ENCODE measurements at regions not wholly inside any gene's neighbourhood (a gene's known extent, or its start where the extent isn't known, plus 50 kb on each side); places are given as distances from the start of the nearest gene placed in this dataset.

DNA sequence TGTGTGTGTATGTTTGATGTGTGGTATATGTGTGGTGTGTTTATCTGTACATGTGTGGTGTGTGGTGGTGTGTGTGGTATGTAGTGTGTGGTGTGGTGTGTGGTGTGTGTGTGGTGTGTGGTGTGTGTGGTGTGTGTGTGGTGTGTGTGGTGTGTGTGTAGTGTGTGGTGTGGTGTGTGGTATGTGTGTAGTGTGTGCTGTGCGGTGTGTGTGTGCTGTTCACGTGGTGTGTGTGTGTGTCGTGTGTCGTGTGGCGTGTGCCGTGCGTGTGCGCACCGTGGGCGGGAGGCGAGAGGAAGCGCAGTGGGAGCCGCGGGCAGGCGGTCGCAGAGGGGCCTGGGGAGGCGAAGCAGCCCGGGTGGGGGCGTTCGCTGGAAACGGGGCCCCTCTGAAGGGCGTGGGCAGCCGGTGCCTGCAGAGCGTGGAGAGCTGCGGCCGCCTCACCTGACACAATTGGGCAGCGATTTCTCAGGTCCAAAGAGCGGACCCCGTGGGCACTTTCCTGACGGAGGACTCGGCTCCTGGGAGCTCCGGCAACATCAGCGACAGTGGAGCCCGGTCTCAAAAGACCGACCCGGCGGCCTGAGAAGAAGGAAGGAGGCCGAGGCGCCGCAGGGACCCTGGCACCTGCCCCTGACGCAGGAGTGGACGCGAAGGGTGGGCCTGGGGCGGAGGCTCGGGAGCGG, 741.1 kb upstream of the SALL3 start:
- H3K4me3 Mint-ChIP-seq = no peak overlapping the region
- H3K27me3 Mint-ChIP-seq = peaks cover 5% of the 10 kb centered on the region
- peaks cover 5% of the 10 kb centered on the region for H3K4me1 Mint-ChIP-seq
- no peak overlapping the region for H3K27ac Mint-ChIP-seq
- peaks cover 8% of the 10 kb centered on the region for H3K9me3 Mint-ChIP-seq
- H3K36me3 Mint-ChIP-seq (ENCODE audit: low read depth) = no peaks in the 10 kb centered on the region
- no peak for ATAC-seq (replicated peaks)

DNA sequence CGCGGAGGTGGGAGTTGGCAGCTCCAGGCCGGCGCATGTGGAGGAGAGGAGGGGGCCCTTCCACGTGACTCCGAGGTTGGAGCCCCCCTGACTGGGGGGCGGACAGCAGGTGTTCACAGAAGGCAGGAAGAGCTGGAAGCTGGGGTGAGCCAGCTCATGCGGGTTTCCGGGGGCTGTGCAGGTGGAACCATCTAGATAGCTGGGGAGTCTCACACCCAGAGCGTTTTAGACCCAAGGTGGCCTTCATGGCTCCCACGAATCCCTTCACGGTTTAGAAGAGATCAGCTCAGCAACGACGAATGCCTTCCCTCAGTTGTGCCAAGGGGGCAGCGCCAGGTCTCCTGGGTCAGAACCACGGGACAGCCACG, 740.5 kb upstream of the SALL3 start:
- Mint-ChIP-seq H3K27ac (no peak overlapping the region), H3K36me3 (ENCODE audit: low read depth) (no peaks in the 10 kb centered on the region), H3K27me3 (peaks cover 5% of the 10 kb centered on the region), H3K9me3 (peaks cover 8% of the 10 kb centered on the region), H3K4me1 (peaks cover 5% of the 10 kb centered on the region), H3K4me3 (no peak overlapping the region)
- no peak for ATAC-seq (replicated peaks)

DNA sequence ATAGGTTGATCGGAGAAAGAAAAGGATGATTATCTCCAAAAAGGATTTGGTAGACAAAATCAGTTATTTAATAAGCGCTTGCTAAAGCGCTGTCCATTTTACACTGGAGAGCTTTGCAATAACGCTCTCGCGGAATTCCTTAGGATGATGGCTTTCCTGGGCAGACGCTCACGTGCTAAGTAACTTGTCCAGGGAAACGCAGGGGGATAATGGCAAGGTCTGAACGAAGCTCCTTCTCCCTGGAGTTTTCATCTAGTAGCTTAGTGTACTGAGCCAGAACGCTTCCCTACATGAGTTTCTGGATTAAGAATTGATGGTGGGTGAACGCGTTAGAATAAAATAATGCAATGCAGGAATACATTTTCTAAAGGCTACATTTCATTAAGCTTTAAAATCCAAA, 739.5 kb upstream of the SALL3 start:
- no peak for ATAC-seq (replicated peaks)
- peaks cover 5% of the 10 kb centered on the region for H3K4me1 Mint-ChIP-seq

DNA sequence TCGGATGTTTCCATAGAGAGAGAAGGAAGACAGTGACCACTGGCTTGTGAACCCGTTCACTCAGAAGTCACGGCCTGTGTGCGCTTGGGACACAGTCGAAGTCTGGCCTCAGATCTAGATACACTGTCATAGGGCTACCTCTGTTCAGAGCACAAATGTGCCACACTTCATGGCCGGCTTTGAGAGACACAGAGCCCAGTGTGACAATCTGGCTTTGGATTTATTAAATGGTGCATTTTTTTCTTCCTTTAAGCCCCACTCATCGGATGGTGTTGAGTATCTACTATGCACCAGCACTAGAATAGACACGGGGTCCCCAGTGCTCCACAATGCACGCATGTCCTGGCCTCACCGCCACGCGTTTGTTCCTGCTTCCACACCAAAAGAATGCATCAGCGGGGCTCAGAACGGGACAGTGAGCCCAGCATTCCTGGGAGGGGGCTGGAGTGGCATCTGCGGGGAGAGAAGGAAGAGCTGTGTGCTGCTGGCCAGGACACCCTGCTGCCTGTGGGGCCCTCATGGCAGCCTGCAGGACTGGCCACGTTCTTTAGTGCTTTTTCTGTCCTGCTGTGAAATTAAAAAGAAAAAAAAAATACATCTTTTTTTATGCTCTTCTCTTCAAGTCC, 738.9 kb upstream of the SALL3 start:
- no peak for ATAC-seq (replicated peaks)
- no peak overlapping the region for H3K27ac Mint-ChIP-seq
- H3K9me3 Mint-ChIP-seq = peaks cover 5% of the 10 kb centered on the region
- no peak overlapping the region for H3K4me3 Mint-ChIP-seq
- H3K4me1 Mint-ChIP-seq = peaks cover 5% of the 10 kb centered on the region
- no peaks in the 10 kb centered on the region for H3K36me3 Mint-ChIP-seq (ENCODE audit: low read depth)
- no peaks in the 10 kb centered on the region for H3K27me3 Mint-ChIP-seq

More for the DNA sequence above, 739.5 kb upstream of the SALL3 start:
- no peak overlapping the region for H3K4me3 Mint-ChIP-seq
- H3K9me3 Mint-ChIP-seq = peaks cover 8% of the 10 kb centered on the region
- H3K27me3 Mint-ChIP-seq = peaks cover 5% of the 10 kb centered on the region
- no peak overlapping the region for H3K27ac Mint-ChIP-seq
- H3K36me3 Mint-ChIP-seq (ENCODE audit: low read depth) = no peaks in the 10 kb centered on the region

DNA sequence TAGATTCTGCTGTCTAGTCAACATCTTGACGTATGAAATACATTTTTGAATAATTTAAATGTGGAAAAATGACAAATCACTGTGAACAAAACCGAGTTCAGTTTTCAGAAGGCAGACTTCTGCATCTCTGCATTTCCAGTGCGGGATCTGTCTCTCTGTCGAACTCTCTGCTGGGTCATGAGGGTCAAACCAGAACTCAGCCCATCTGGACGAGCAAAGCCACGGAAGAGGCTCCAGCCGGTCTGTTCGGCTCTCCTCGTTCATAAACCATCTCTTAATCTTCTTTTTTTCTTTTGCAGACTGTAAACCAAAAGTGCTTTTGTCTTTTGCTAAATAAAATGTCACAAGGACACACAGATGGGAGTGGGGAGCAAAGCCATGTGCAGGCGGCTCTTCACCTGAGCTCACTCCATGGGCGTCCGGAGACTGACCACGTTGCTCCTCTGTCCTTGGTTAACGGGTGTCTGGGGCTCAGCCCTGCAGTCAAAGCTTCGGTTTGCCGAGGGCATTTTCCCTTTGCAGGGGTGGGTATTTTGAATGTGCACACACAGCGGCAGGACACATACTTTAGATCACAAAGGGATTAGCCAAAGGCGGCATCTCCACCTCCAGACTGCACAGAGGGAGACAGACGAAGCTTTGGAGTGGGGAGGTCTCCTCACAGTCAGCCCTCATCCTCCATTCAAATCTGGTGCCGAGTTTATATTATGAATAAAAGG, 737.9 kb upstream of the SALL3 start:
- no peak overlapping the region for H3K27ac Mint-ChIP-seq
- H3K36me3 Mint-ChIP-seq (ENCODE audit: low read depth) = no peaks in the 10 kb centered on the region
- no peaks in the 10 kb centered on the region for H3K27me3 Mint-ChIP-seq
- no peak for ATAC-seq (replicated peaks)
- H3K4me1 Mint-ChIP-seq = peaks cover 5% of the 10 kb centered on the region
- peaks cover 5% of the 10 kb centered on the region for H3K9me3 Mint-ChIP-seq
- H3K4me3 Mint-ChIP-seq = no peak overlapping the region

DNA sequence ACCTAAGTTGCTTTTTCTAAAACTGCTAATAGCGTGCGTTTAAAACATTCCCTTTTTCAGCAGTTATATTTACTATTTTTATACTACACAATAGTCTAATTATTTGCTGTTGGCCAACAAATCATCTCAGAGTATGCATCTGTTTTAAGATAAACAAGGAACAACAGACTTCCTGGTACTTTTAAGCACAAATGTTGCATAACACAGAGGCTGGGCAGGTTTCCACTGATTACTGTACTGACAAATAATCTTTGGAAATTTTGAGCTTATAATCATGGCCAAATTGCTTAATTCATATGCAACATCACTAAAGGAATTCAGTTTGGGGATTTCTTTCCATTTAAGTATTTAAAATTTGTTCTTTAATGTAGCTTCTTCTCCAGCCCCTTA, 737.4 kb upstream of the SALL3 start:
- Mint-ChIP-seq H3K4me1 (peaks cover 5% of the 10 kb centered on the region), H3K4me3 (no peak overlapping the region), H3K9me3 (peaks cover 5% of the 10 kb centered on the region), H3K27ac (no peak overlapping the region), H3K36me3 (ENCODE audit: low read depth) (no peaks in the 10 kb centered on the region), H3K27me3 (no peaks in the 10 kb centered on the region)
- ATAC-seq (replicated peaks) = no peak

DNA sequence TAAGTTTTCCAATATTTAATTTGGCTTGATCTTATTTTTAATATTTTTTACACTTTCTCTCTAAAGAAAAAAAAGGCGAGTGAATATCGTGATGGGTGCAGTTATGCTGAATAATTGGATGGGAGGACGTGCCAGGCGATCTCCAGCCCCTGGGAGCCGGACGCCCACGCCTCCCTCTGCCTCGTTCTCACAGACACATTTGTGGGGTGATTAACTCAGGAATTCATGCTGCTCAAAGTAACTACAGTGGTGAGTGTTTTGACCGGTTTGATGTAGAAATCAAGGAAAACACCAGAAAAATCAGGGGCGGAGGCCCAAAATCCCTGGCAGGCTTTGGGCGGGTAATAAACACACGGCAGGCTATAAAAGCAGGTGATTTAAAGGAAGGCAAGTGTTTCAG, 736.8 kb upstream of the SALL3 start:
- ATAC-seq (replicated peaks) = no peak
- Mint-ChIP-seq H3K27me3 (no peaks in the 10 kb centered on the region), H3K36me3 (ENCODE audit: low read depth) (no peaks in the 10 kb centered on the region), H3K4me1 (peaks cover 5% of the 10 kb centered on the region), H3K9me3 (peaks cover 5% of the 10 kb centered on the region), H3K27ac (no peak overlapping the region), H3K4me3 (no peak overlapping the region)

DNA sequence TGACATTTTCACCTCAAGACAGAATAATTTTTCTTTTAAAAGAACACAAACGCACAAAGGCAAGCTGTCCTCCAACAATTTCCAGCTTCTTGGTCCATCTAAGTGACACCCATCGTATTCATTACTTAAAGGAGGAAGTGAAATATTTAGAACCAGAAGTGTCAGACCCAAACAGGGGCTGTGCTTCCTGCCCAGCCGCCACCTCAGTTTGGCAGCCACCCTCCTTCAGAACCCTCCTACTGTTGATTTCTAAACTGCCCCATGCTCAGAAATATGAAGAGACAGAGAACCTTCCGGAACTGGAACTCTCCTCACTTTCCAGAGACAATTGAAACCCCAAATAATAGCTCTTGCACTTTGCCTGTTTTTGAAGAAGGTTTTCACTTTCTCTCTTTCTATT, 734.8 kb upstream of the SALL3 start:
- no peaks in the 10 kb centered on the region for H3K4me1 Mint-ChIP-seq
- H3K27me3 Mint-ChIP-seq = no peaks in the 10 kb centered on the region
- H3K27ac Mint-ChIP-seq = no peak overlapping the region
- ATAC-seq (replicated peaks) = no peak
- no peaks in the 10 kb centered on the region for H3K9me3 Mint-ChIP-seq
- no peak overlapping the region for H3K4me3 Mint-ChIP-seq
- no peaks in the 10 kb centered on the region for H3K36me3 Mint-ChIP-seq (ENCODE audit: low read depth)

DNA sequence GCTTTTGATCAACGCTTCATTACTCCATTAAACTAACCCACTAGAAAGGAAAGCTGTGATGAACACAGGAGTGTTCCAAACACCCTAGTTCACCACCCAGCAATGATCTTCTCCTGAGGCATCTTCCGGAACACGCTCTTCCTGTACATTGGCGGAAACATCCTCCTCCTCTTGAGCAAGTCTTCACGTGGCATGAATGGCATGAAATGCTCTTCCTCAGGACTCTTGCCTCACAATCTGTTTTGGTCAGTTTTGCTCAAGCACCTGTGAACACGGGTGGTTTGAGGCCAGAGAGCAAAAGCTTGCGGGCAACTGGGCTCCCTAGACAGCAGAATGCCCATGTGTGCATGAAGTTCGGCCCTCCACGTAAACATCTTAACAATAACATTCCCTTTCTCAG, 734.2 kb upstream of the SALL3 start:
- no peak overlapping the region for H3K27ac Mint-ChIP-seq
- H3K36me3 Mint-ChIP-seq (ENCODE audit: low read depth) = no peaks in the 10 kb centered on the region

DNA sequence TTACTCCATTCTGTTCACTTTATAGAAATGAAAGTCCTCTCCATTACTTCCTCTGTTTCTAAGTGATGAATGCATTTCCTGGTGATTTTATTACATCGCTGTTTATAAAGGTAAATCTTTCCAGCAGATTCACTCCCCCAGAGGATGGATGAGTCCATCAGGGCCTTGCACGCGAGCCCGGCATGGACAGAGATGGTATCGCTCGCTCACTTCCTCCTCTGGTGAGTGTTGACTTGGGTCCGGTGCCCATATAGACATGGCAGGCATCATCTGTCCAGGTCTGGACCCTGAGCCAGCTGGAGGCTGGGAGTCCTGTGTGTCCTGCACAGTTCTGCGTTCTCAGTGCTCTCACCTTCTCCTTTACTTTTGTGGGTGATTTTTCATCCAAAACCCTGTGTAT, 733.6 kb upstream of the SALL3 start:
- ATAC-seq (replicated peaks) = no peak
- Mint-ChIP-seq H3K27me3 (no peaks in the 10 kb centered on the region), H3K9me3 (no peaks in the 10 kb centered on the region), H3K27ac (no peak overlapping the region), H3K4me1 (no peaks in the 10 kb centered on the region), H3K36me3 (ENCODE audit: low read depth) (no peaks in the 10 kb centered on the region), H3K4me3 (no peak overlapping the region)

More for the DNA sequence above, 734.2 kb upstream of the SALL3 start:
- H3K9me3 Mint-ChIP-seq = no peaks in the 10 kb centered on the region
- no peaks in the 10 kb centered on the region for H3K4me1 Mint-ChIP-seq
- no peaks in the 10 kb centered on the region for H3K27me3 Mint-ChIP-seq
- ATAC-seq (replicated peaks) = no peak
- no peak overlapping the region for H3K4me3 Mint-ChIP-seq

DNA sequence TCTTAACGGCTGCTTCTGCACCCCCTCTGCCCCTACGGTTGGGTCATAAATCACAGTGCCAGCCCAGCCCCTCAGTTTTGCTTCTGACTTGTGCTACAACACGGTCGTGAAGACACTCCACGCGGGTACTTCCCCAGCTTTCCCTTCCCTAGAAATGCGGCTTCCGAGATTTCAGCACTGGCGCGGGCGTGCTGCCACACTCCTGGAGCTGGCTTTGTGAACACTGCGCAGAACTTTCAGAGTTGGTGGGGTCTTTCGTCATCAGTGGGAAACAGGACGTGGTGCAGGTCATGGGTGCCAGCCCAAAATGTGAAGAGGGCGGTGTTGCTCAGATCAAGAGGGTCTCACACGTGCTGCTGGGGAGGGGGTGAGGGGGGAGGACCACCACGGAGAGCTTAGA, 733.0 kb upstream of the SALL3 start:
- no peak for ATAC-seq (replicated peaks)
- H3K27me3 Mint-ChIP-seq = no peaks in the 10 kb centered on the region
- no peaks in the 10 kb centered on the region for H3K9me3 Mint-ChIP-seq
- H3K4me1 Mint-ChIP-seq = no peaks in the 10 kb centered on the region
- H3K27ac Mint-ChIP-seq = no peak overlapping the region
- no peak overlapping the region for H3K4me3 Mint-ChIP-seq
- H3K36me3 Mint-ChIP-seq (ENCODE audit: low read depth) = no peaks in the 10 kb centered on the region

DNA sequence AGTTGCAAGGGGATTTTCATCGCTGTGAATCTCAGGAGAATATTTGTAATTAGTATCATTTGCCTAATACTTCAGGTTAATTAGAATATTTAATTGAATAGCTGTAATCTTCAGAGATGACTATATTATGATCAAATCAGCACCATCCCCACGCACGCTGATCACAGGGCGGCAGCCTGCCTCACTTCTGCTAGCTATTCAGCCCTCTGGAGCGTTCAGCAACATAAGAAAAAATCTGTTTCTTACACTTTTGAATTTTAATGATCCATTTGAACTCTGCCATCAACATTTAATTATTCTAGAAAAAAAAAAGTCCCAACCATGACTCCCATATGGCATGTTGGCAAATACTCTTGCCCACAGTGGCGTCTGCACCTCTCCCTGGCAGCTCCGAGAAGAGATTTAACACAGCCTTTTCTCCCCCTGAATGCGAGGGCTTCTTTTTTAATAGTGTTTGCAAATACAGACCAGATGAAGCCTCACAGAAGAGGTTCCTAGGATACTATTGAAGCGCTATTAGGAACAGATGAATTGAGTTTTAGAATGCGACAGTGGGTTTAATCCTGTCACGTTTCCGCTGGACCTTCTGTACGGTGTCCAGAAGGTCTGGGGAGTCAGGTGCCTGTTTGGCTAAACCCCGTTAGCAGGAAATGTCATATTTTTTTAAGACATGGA, 731.9 kb upstream of the SALL3 start:
- no peak for ATAC-seq (replicated peaks)
- no peaks in the 10 kb centered on the region for H3K9me3 Mint-ChIP-seq
- H3K4me1 Mint-ChIP-seq = no peaks in the 10 kb centered on the region
- no peak overlapping the region for H3K27ac Mint-ChIP-seq
- H3K27me3 Mint-ChIP-seq = no peaks in the 10 kb centered on the region
- no peaks in the 10 kb centered on the region for H3K36me3 Mint-ChIP-seq (ENCODE audit: low read depth)
- no peak overlapping the region for H3K4me3 Mint-ChIP-seq

DNA sequence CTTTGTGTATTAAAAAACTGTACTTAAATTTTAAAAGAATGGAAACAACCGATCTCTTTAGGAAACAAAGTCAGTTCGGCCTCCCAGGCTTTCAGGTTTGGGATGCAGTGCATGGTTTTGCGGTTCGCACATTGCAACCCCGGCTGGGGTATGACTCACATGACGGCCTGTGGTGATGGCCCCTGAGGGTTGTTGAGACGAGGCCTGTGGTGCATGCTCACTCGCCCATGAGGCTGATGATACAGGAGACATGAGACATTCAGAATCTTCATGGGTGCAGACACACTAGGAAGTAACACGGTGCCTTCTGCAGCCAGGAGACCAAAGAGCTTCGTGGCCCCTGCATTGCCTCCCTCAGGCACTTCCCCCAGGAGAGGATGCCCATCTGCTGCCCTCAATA, 724.6 kb upstream of the SALL3 start:
- Mint-ChIP-seq H3K27me3 (peaks cover 3% of the 10 kb centered on the region), H3K27ac (no peak overlapping the region), H3K9me3 (no peaks in the 10 kb centered on the region), H3K4me1 (no peaks in the 10 kb centered on the region), H3K36me3 (ENCODE audit: low read depth) (no peaks in the 10 kb centered on the region), H3K4me3 (no peak overlapping the region)
- no peak for ATAC-seq (replicated peaks)

DNA sequence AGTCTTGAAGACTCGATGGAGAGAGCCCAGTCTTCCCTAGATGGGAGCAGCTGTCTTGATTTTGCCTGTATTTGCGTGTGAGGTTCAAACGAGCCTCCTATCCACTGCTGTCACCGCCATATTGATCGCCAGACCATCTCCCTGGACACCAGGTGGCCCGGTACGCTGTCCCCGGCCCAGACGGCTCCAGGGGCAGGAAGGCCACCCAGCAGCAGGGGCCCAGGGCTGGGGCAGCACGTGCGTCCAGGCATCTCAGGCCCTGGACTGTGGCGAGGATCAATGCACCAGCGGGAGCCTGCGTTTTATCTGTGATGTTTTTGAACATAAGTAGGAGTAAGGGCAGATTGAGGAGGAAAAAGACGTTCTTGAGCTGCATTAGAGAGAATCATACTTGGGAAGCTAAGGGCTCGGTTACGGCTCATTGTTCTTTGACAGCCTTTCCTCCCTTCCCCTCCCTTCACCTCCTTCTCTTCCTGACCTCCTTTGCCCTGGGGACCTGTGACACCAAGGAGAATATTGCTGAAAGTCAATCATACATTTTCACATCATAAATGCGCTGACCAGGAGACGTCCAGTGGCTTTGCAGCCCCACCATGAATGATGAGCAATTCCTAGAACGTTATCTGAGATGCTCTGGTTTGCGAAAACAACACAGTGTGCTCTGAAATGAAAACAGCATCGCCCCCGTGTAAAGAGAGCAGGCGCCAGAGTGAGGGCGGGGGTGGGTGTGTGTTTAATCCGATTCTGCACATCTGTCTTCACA, 711.2 kb upstream of the SALL3 start:
- H3K4me1 Mint-ChIP-seq = no peaks in the 10 kb centered on the region

More for the DNA sequence above, 711.2 kb upstream of the SALL3 start:
- Mint-ChIP-seq H3K27ac (no peak overlapping the region), H3K9me3 (no peaks in the 10 kb centered on the region), H3K4me3 (no peak overlapping the region), H3K27me3 (no peaks in the 10 kb centered on the region), H3K36me3 (ENCODE audit: low read depth) (no peaks in the 10 kb centered on the region)
- ATAC-seq (replicated peaks) = no peak

Measured in activated T-helper 17 cell treated with anti-CD3 and anti-CD28 coated beads, Interleukin-2, amount 50 U/mL, for 72 hours (primary cell).